CD4-positive, alpha-beta T cell treated with Interferon alpha-2 for 1 hour (primary cell): ENCODE measurements at regions not wholly inside any gene's neighbourhood (a gene's known extent, or its start where the extent isn't known, plus 50 kb on each side); places are given as distances from the start of the nearest gene placed in this dataset.
"Not testable (repeated sequence)": the region's sequence is repeated elsewhere in the genome, so short reads cannot be mapped to it uniquely, and the experiment has no call there.

Experiments used
- DNase-seq, 2 donors: peaks; one replicate each; pipeline ENCODE4 v3.0.0-alpha.2; 2020 to 2022

DNA sequence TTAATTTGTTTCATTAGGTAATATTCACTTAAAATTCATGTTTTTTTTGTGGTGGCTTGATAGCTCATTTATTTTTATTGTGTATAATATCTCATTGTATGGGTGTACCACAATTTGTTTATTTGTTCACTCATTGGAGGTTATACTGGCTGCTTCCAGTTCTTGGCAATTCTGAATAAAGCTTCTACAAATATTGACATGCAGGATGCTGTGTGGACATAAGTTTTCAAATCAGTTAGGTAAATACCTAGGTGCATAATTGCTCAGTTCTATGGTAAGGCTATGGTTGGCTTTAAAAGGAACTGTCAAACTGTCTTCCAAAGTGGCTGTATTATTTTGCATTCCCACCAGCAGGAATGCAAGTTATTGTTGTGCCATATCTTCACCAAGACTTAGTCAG lies 504.5 kb upstream of the GALNTL6 start:
- no peak for DNase-seq

- not testable (repeated sequence) for DNase-seq
These were observed 515.0 kb upstream of the GALNTL6 start for GRCh38 chr4:171298048-171298718.

DNA sequence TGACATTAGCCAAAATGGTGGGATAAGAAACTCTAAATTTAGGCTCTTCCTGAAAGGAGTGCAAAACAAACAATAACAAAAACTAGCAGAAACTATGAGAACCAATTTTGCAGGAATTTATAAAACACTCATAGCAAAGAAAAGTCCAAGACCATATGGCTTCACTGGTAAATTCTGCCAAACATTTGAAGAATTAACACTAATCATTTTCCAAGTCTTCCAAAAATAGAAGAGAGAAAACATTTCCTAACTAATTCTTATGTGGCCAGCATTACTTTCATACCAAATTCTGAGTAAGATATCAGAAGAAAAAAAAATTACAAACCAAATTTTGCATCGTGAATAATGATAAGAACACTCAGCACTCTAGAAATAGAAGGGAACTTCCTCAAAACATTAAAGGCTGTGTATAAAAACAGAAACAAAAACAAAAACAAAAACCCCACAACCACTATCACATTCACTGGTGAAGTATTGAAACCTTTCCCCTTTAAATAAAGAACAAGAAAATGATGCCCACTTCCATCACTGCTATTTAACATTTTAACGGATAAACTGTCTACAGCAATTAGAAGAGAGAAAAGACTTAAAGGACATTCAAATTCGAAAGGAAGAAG lies 524.3 kb upstream of the GALNTL6 start:
- no peak for DNase-seq

GRCh38 chr4:171281359-171281758 lies 531.8 kb upstream of the GALNTL6 start:
- no peak for DNase-seq

DNA sequence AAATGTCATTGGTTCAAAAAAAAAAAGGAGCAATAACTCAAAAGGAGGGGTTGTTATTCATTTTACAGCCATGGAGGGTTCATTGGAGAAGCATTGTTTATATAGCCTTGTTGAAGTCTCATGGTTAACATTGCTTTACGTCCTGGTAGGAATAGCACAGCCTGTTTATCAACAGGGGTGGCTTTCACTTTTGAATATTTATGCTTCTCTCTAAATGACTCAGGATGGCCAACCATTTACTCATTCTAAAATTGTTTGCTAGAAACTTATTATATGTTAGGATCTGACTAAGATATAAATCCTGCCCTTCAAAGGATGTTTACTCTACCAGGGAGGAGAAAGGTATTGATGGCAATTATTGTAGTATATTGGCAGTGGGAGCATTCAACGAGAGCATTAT lies 534.1 kb upstream of the GALNTL6 start:
- DNase-seq = no peak

DNA sequence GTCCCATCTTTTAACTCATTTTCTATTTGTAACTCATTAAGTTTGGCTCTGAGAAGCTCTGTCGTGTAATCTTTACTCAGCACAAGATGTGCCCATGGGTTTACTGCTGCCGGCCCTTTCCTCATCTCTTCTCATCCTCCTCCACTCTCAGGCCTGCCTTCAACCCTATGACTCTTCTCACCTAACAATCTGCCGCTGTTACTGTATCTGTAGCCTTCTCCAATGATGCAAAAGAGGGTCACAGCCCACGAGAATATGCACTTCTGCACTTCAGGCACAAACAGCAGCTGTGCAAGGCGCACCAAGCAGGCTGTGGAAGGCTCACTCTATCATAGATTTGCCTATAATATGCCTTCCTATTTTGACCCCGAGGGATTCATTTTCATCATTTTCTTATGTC lies 546.5 kb upstream of the GALNTL6 start:
- DNase-seq = no peak

DNA sequence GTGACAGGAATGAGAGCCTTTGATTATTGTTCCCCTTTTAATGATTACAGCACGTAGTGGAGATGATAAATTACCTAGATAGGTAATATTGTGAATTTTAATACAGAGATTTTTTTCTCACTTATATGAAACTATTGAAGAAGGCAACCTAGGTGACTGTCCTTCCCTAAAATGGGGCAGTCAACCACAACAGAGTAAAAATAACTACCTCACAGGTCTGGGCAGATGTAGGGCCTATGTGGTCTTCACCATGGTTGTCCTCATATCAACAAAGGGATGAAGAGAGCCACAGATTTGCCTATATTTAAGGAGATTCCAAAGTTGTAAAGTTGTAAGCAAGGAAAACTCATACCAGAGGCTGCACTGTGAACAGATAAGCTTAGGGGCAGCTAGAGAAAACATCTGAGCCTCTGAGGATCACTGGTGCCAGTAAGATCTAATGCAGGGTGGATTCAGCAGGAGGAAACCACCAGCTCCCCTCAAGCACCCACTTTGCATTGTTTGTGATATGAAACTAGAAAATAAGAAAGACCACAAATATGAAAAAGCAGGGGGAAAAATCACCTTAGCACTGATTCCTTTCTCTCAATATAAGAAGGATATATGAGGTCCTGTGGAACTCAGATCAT lies 547.9 kb upstream of the GALNTL6 start:
- no peak for DNase-seq

GRCh38 chr4:171256223-171256622 lies 557.0 kb upstream of the GALNTL6 start:
- no peak for DNase-seq

DNA sequence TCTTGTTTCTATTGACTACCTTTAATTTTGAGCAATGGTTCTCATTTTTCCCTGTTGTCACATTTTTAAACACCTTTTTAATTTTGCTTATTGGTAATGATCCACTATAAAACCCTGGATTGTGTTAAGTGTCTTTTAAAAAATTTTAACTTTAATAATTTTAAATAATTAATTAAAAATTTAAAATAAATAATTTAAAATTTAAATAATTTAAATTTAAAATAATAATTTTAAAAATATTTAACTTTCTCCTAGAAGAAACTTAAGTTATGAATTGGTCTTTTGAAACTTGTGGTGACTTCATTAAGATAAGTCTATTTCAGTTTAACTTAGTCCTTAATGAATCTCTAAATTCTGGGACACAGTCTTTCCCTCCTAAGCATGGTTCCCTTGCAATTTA lies 566.3 kb upstream of the GALNTL6 start:
- no peak for DNase-seq

- DNase-seq = no peak
These were observed 570.4 kb upstream of the GALNTL6 start for GRCh38 chr4:171242831-171243230.

DNA sequence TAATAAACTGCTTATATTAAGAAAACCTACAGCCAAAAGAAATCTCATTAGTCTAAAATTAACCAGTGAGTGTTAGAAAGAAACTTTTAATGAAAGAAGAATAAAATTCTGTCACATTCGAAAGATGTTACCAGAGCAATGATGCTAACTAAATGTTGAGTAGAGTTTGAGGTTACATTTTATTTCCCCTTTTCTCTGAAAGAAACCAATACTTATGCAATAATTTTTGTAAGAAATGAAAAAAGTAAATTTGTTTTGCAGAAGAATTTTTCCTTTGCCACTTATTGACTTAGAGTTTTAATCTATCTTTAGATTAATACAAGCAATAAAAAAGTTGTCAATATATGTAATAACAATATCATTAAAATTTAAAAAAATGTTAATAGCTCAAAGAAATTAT lies 574.0 kb upstream of the GALNTL6 start:
- DNase-seq = no peak

GRCh38 chr4:171235521-171235920 lies 577.7 kb upstream of the GALNTL6 start:
- no peak for DNase-seq

GRCh38 chr4:171229354-171229753 lies 583.9 kb upstream of the GALNTL6 start:
- DNase-seq = not testable (repeated sequence)

- DNase-seq = no peak
These were observed 592.0 kb upstream of the GALNTL6 start for GRCh38 chr4:171221181-171221580.

GRCh38 chr4:171203425-171203824 lies 609.8 kb upstream of the GALNTL6 start:
- DNase-seq = no peak

- DNase-seq = no peak
These were observed 610.3 kb upstream of the GALNTL6 start for GRCh38 chr4:171202908-171203307.

GRCh38 chr4:171186700-171187099 lies 626.5 kb upstream of the GALNTL6 start:
- no peak for DNase-seq

DNA sequence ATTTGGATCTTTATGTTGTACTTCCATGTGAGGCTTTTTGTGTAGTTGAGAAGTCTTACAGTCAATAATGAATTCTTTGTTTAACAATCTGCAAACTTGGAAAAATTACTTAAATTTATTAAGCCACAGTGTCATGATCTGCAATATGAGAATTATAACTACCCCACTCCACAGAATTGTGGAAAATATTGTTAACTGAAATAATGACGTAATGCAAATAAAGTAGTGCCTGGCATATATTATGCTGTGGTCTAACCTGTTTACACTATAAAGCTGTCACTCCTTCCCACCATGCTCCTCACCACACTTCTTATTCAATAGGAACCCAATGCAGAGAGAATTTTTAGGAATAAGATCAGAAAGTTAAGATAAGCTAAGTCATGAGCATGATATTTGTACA lies 632.1 kb upstream of the GALNTL6 start:
- DNase-seq = no peak

DNA sequence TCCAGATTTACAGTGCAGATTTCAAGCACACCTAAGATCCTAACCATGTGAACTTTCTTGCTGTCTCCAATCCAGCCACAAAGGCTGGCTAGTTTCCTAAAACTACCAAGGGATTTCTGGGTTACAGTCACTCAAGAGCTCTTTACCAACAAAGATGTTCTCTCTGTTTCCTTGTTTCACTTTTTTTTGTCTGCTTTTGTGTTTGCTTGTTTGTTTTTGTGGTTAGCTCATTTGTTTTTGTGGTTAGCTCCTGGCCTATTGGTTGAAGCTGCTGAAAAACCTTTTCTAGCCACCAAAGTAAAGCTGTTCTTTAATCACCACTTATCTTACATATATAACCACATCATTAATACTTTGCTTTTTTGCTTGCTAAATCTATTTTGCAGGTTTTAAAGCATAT lies 642.5 kb upstream of the GALNTL6 start:
- no peak for DNase-seq

DNA sequence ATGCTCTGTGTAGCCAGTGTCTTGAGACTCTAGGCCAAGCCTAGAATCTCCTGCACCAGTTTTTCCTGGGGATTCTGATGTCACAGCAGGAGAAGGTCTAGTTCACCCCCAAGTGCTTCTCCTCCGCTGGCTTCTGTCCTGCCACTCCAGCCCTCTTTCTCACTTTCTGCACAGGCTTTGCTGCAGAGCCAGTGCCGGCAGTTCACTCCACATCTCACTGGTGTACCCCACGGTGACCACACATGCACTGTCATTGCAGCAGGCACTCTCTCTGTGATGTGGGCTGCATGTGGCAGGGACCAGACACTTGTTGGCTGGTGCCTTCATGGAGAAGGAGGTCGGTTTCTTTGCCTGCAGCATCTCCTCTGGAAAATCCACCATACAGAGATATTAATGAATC lies 643.8 kb upstream of the GALNTL6 start:
- DNase-seq = no peak

- no peak for DNase-seq
These were observed 650.7 kb upstream of the GALNTL6 start for GRCh38 chr4:171162478-171162877.

GRCh38 chr4:171157462-171158082 lies 655.6 kb upstream of the GALNTL6 start:
- DNase-seq = no peak

- no peak for DNase-seq
These were observed 670.6 kb upstream of the GALNTL6 start for GRCh38 chr4:171142639-171143038.

DNA sequence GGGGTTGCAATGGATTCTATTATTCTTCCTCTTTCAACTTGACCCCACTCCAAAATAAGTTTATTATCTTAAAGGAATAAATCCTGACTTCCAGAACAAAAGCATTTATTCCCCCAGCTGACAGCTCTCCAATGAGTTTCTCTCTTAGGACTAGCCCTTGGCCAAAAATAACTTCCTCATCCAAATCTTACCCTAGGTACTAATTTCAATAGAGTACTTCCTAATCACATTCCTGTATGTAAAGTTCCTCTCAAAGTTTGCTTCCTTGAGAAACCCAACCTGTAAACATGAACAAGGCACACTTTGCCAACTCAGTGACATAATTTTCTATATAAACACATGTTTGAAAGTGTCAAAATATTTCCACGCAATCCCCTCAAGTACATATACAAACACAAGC lies 671.2 kb upstream of the GALNTL6 start:
- DNase-seq = no peak
